ENCODE measurements at regions not wholly inside any gene's neighbourhood (a gene's known extent, or its start where the extent isn't known, plus 50 kb on each side); places are given as distances from the start of the nearest gene placed in this dataset.

- H3K27ac ChIP-seq (ENCODE audit: insufficient read depth, low read depth, low read length) = no peak overlapping the region
- H4K20me1 ChIP-seq (replicated peaks; ENCODE audit: control insufficient read depth, extremely low read depth, insufficient read depth, low read length) = no peaks in the 10 kb centered on the region
- H3K9me3 ChIP-seq (replicated peaks; ENCODE audit: control insufficient read depth, insufficient read depth, low read length) = no peaks in the 10 kb centered on the region
- TF ChIP-seq GATA2 (IDR thresholded peaks at IDR 0.05; ENCODE audit: insufficient read depth, insufficient read length, low read depth, low read length) (no peak), MAX (IDR thresholded peaks at IDR 0.05; ENCODE audit: insufficient read depth, insufficient read length) (no peak), FOS (IDR thresholded peaks at IDR 0.05; ENCODE audit: borderline replicate concordance, insufficient read depth, low read length) (no peak), POLR2A (IDR thresholded peaks at IDR 0.05; ENCODE audit: low read depth, low read length) (no peak), MYC (IDR thresholded peaks at IDR 0.05; ENCODE audit: low read depth, low read length) (no peak), EZH2 (IDR thresholded peaks at IDR 0.05; ENCODE audit: borderline replicate concordance, low read depth, low read length, severe bottlenecking) (no peak), CTCF (IDR thresholded peaks at IDR 0.05; ENCODE audit: extremely low read depth in 1 of 2, insufficient read depth in 1 of 2, low read depth in 1 of 2, low read length in 2 of 2) (no peak), POLR2AphosphoS5 (IDR thresholded peaks at IDR 0.05; ENCODE audit: insufficient read depth, low read depth, low read length) (no peak), JUN (IDR thresholded peaks at IDR 0.05; ENCODE audit: borderline replicate concordance, insufficient read depth, insufficient read length, low read depth) (no peak)
- dilution Hi-C loops (cut with MboI; ENCODE audit: extremely low pct_ligation_motif_present, low sequenced_read_pairs) (no loop called here), intact Hi-C loops (cut with micrococcal nuclease) (no loop called here)
- DNase-seq (ENCODE audit: low read depth, low spot score) (no peak), FAIRE-seq (no peak)
- no peaks in the 10 kb centered on the region for H3K27me3 ChIP-seq (ENCODE audit: control insufficient read depth in 2 of 2, insufficient read depth in 2 of 2, low read length in 2 of 2)
- ChIA-PET CTCF (no interaction called here), POLR2A (no interaction called here)
- H3K9me1 ChIP-seq (replicated peaks; ENCODE audit: control insufficient read depth, extremely low read depth, insufficient read depth, low read length) = no peaks in the 10 kb centered on the region
- H2AFZ ChIP-seq (ENCODE audit: low read depth, low read length) = no peak overlapping the region
- no peak overlapping the region for H3K4me2 ChIP-seq (ENCODE audit: insufficient read depth, low read length)
- H3K4me1 ChIP-seq (ENCODE audit: control insufficient read depth, extremely low read depth, insufficient read depth, low read length) = no peaks in the 10 kb centered on the region
- no peaks in the 10 kb centered on the region for H3K79me2 ChIP-seq (ENCODE audit: control insufficient read depth, insufficient read depth, low read length)
- no peak overlapping the region for H3K9ac ChIP-seq (replicated peaks; ENCODE audit: extremely low read depth, insufficient read depth, low read length)
- no peaks in the 10 kb centered on the region for H3K36me3 ChIP-seq (ENCODE audit: control insufficient read depth in 2 of 2, extremely low read depth in 1 of 2, insufficient read depth in 2 of 2, low read length in 2 of 2)
- no TSS peak for BruUV-seq (replicated peaks)
- H3K4me3 ChIP-seq (replicated peaks in 1 of 3; ENCODE audit: insufficient read depth in 1 of 3, low read depth in 1 of 3, low read length in 3 of 3) = no peak overlapping the region
Measured at GRCh38 chr4:19195696-19196095, 1056.0 kb upstream of the SLIT2 start.

All from endothelial cell of umbilical vein (primary cell).